DOHH2 (cell line): ENCODE measurements at regions not wholly inside any gene's neighbourhood (a gene's known extent, or its start where the extent isn't known, plus 50 kb on each side); places are given as distances from the start of the nearest gene placed in this dataset.

Experiments used
- CTCF ChIP-seq: fragments of 200-600 bp; sonication (generic); IDR thresholded peaks from one replicate; pipeline ENCODE4 v1.5.1; 2014; ENCODE audit warnings: antibody characterized with exemption, mild to moderate bottlenecking, low read depth, low read length; ENCODE audit not compliant: poor library complexity, severe bottlenecking
- EZH2phosphoT487 ChIP-seq: fragments of 200-600 bp; sonication (generic); IDR thresholded peaks from 2 replicates; pipeline ENCODE4 v1.6.1; 2017; ENCODE audit warnings: borderline replicate concordance, mild to moderate bottlenecking, antibody characterized with exemption, low read length, moderate library complexity, mixed read lengths

DNA sequence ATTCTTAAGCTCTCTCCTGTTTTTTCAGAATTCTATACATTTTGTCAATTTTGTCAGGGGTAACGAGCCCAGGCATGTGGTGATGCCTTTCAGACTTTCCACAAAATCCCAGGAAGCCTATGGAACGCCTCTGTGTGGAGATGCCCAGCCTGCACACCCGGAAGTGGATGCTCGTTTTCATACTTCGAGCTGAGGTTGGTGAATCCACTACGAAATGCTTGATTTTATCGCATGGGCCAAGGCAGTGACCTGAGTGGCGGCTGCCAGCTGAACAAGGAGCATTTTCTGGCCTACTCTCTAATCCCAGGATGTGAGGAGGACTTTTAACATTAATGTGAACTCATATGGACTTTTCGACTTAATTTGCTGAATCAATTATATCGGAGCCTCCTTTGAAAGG, 426.7 kb upstream of the B3GAT1 start:
- no peak for TF ChIP-seq CTCF
- no peak for TF ChIP-seq EZH2phosphoT487
